ENCODE measurements at regions not wholly inside any gene's neighbourhood (a gene's known extent, or its start where the extent isn't known, plus 50 kb on each side); places are given as distances from the start of the nearest gene placed in this dataset.

DNA sequence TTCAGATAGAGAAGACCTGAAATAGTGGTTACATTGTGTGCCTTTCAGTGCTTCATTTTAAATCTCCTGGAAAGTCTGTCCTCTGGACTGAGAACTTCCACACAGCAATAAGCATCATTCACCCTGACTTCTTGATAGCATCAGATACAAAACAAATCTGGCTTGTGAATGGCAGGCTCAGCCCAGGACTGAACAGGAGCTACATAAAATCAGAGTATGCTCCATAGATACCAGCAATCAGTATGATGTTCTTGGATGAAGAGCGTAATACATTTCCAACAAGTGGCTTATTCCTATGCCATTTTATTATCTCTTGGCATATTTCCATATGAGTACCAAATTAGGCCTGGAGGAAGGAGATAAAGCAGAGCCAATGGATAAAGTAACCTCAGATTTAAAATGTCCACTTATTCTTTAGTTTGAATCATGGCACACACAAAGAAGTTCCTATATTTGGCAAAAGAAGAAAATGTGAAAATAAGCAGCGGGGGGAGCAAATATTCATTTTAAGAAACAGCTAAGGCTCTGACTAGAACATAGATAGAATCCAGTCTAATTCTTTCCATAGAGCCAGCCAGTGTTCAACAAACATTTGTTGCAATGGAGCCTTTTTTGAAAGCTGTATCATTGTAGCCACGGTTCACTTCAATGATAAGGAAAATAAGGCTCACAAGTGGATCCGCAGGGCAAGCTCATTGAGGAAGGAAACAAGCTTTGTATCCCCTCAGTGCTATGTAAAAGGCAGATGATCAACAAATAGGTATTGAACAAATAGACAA lies 230.8 kb upstream of the CHAC2 start:
- TF ChIP-seq CTCF (IDR thresholded peaks at IDR 0.05): no peak
- no peak for TF ChIP-seq POLR2A (IDR thresholded peaks at IDR 0.05)

Data from right lobe of liver (tissue), 4 donors.